DOHH2 (cell line): ENCODE measurements at regions not wholly inside any gene's neighbourhood (a gene's known extent, or its start where the extent isn't known, plus 50 kb on each side); places are given as distances from the start of the nearest gene placed in this dataset.

Experiments used
- CTCF ChIP-seq: fragments of 200-600 bp; sonication (generic); IDR thresholded peaks from one replicate; pipeline ENCODE4 v1.5.1; 2014; ENCODE audit warnings: antibody characterized with exemption, mild to moderate bottlenecking, low read depth, low read length; ENCODE audit not compliant: poor library complexity, severe bottlenecking
- EZH2phosphoT487 ChIP-seq: fragments of 200-600 bp; sonication (generic); IDR thresholded peaks from 2 replicates; pipeline ENCODE4 v1.6.1; 2017; ENCODE audit warnings: borderline replicate concordance, mild to moderate bottlenecking, antibody characterized with exemption, low read length, moderate library complexity, mixed read lengths

- TF ChIP-seq CTCF (no peak), EZH2phosphoT487 (no peak)
Measured at GRCh38 chr13:60242043-60242595, 78.4 kb upstream of the DIAPH3 start.
